WTC11 (cell line): ENCODE measurements at regions not wholly inside any gene's neighbourhood (a gene's known extent, or its start where the extent isn't known, plus 50 kb on each side); places are given as distances from the start of the nearest gene placed in this dataset.

Experiments
- ATAC-seq: fragments of 200-7000 bp; cut with Tn5 transposase; 2 replicates; pipeline ENCODE4 v1.10.0; 2021; ENCODE audit warnings: mild to moderate bottlenecking, moderate library complexity
- CTCF ChIA-PET: fragments of 300-600 bp; sonication (Branson Sonifier 250); formaldehyde crosslinking; loops from one replicate; lab custom pipeline; 2021; ENCODE audit warnings: antibody characterized with exemption; lab: Charles Lee
- POLR2A ChIA-PET: fragments of 350-600 bp; sonication (Branson Sonifier 250); formaldehyde crosslinking; loops from one replicate; lab custom pipeline; 2021; ENCODE audit warnings: antibody characterized with exemption; lab: Charles Lee
- DNase-seq: peaks from one replicate; pipeline ENCODE4 v3.0.0; 2021; ENCODE audit warnings: low spot score
- H3K27ac Mint-ChIP-seq: 2 replicates; pipeline ENCODE4 v1.8.0; 2021; ENCODE audit warnings: mixed read lengths
- H3K27me3 Mint-ChIP-seq: 2 replicates; pipeline ENCODE4 v1.8.0; 2021; ENCODE audit warnings: low read depth, mild to moderate bottlenecking, moderate library complexity, mixed read lengths
- H3K36me3 Mint-ChIP-seq: 2 replicates; pipeline ENCODE4 v1.8.0; 2021; ENCODE audit warnings: mixed read lengths
- H3K4me1 Mint-ChIP-seq: 2 replicates; pipeline ENCODE4 v1.8.0; 2022; ENCODE audit warnings: mixed read lengths
- H3K4me3 Mint-ChIP-seq: 2 replicates; pipeline ENCODE4 v1.8.0; 2021; ENCODE audit warnings: mild to moderate bottlenecking, moderate library complexity, mixed read lengths
- H3K9me3 Mint-ChIP-seq: 2 replicates; pipeline ENCODE4 v1.8.0; 2021; ENCODE audit warnings: mixed read lengths
- FOXK1 ChIP-seq: sonication (generic); formaldehyde crosslinking; IDR thresholded peaks from 2 replicates; pipeline ENCODE4 v1.8.0; 2022; ENCODE audit warnings: mild to moderate bottlenecking, moderate library complexity, missing genetic modification reagents
- GABPB1 ChIP-seq: sonication (generic); formaldehyde crosslinking; IDR thresholded peaks from 2 replicates; pipeline ENCODE4 v1.8.1; 2023; ENCODE audit warnings: mild to moderate bottlenecking, missing genetic modification reagents
- NFATC4 ChIP-seq: fragments of 250-450 bp; sonication (Bioruptor Pico); IDR thresholded peaks from 2 replicates; pipeline ENCODE4 v1.9.0; 2021; ENCODE audit warnings: mild to moderate bottlenecking
- NR1H2 ChIP-seq: sonication (generic); formaldehyde crosslinking; IDR thresholded peaks from 2 replicates; pipeline ENCODE4 v1.9.0; 2021; ENCODE audit warnings: mild to moderate bottlenecking, moderate library complexity, missing genetic modification reagents
- RORB ChIP-seq: fragments of 250-450 bp; sonication (Bioruptor Pico); IDR thresholded peaks from 2 replicates; pipeline ENCODE4 v1.9.0; 2021; ENCODE audit warnings: mild to moderate bottlenecking
- SOX15 ChIP-seq: fragments of 250-450 bp; sonication (Bioruptor Pico); IDR thresholded peaks from 2 replicates; pipeline ENCODE4 v1.9.0; 2021; ENCODE audit warnings: mild to moderate bottlenecking
- TCF7 ChIP-seq: sonication (generic); formaldehyde crosslinking; IDR thresholded peaks from 2 replicates; pipeline ENCODE4 v1.8.0; 2022; ENCODE audit warnings: mild to moderate bottlenecking, low read depth, missing genetic modification reagents, moderate library complexity
- TF ChIP-seq, protein P1 (sequence below): fragments of 250-450 bp; sonication (Bioruptor Pico); conservative IDR thresholded peaks from 2 replicates; pipeline ENCODE4 v1.9.0; 2021; ENCODE audit warnings: mild to moderate bottlenecking
- TF ChIP-seq, protein P2 (sequence below): sonication (generic); formaldehyde crosslinking; IDR thresholded peaks from 2 replicates; pipeline ENCODE4 v1.8.0; 2022; ENCODE audit warnings: mild to moderate bottlenecking, missing genetic modification reagents
- TF ChIP-seq, protein P3 (sequence below): sonication (generic); formaldehyde crosslinking; IDR thresholded peaks from 2 replicates; pipeline ENCODE4 v1.8.1; 2023; ENCODE audit warnings: mild to moderate bottlenecking, moderate library complexity, missing genetic modification reagents
- TF ChIP-seq, protein P4 (sequence below): sonication (generic); formaldehyde crosslinking; IDR thresholded peaks from 2 replicates; pipeline ENCODE4 v1.8.0; 2022; ENCODE audit warnings: mild to moderate bottlenecking, missing genetic modification reagents
- TF ChIP-seq, protein P5 (sequence below): sonication (generic); formaldehyde crosslinking; IDR thresholded peaks from 2 replicates; pipeline ENCODE4 v1.8.0; 2023; ENCODE audit warnings: mild to moderate bottlenecking, missing genetic modification reagents
- TF ChIP-seq, protein P6 (sequence below): fragments of 250-450 bp; sonication (Bioruptor Pico); IDR thresholded peaks from 2 replicates; pipeline ENCODE4 v1.9.0; 2021; ENCODE audit warnings: mild to moderate bottlenecking
- TF ChIP-seq, protein P7 (sequence below): sonication (generic); formaldehyde crosslinking; IDR thresholded peaks from 2 replicates; pipeline ENCODE4 v1.8.0; 2023; ENCODE audit warnings: missing genetic modification reagents, mild to moderate bottlenecking, borderline replicate concordance
- TF ChIP-seq, protein P8 (sequence below): fragments of 250-450 bp; sonication (Bioruptor Pico); IDR thresholded peaks from 2 replicates; pipeline ENCODE4 v2.1.2; 2022; ENCODE audit warnings: mild to moderate bottlenecking, moderate library complexity

DNA sequence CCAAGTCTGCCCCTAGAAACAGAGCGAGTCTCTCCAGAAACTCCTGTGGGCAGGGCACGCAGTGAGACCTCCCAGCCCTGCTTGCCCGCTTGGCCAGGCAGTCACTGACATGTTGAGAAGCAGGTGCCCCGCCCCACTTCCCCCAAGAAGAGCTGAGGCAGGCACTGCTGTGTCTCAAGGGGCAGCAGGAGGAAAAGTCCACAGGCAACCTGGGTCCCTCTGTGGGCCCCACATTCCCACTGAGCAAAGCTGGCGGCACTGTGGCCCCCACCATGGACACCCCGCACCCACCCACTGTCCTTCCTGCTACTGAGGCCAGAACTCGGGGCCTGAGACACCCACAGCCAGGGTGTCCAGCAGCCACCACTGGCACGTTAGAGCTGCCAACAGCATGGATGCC lies 137.3 kb upstream of the NKX1-1 start (continued):
- TF ChIP-seq NR1H2 (no peak), TCF7 (CRISPR knock-in tag) (no peak)

DNA sequence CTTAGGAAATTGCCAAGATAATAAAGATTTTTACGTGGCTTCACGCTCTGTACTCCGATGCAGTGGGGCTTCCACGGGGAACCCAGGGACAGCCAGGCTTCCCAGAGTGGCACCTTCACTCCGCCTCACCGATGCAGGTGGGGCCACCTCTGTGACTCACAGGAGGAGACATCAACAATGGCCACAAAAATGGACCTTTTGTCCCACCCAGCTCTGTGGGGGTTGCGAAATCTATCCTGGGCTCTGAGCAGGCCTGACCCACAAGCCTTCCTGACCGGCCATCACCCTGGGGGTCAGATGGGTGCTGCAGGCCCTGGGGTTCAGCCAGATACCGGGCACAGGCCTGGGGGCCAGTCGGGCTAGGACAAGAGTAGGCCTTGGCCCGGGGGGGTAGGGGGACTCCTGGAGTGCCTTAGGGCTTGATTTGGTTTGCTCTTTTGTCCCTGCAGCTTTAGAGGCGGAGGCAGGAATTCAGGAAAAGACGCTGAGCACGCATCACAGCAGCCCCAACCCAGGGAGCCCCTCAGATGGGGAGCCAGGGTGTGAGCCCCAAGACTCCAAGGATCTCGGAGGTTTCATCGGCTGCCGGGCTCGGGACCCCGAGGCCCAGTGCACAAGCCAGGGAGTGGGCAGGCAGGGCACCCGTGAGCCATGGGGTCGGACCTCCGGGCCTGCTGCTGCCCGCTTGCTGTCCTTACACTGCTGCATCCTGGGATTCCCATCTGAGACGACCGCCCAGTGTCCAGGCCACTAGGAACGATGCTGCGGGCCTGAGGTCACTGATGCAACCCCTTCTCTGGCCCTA lies 136.5 kb upstream of the NKX1-1 start:
- H3K4me1 Mint-ChIP-seq: no peaks in the 10 kb centered on the region
- H3K36me3 Mint-ChIP-seq: no peaks in the 10 kb centered on the region
- ChIA-PET POLR2A (interaction anchor here (0.5 kb wide), 1 partner anchor 295 kb away, joined by 4 read pairs; no protein-coding TSS in a partner anchor), CTCF (no interaction called here)
- no peak overlapping the region for H3K4me3 Mint-ChIP-seq
- no peaks in the 10 kb centered on the region for H3K9me3 Mint-ChIP-seq
- no peaks in the 10 kb centered on the region; the same call in 1 of the 2 replicates for H3K27me3 Mint-ChIP-seq
- ATAC-seq (no peak), DNase-seq (no peak)
- no peak overlapping the region for H3K27ac Mint-ChIP-seq
- TF ChIP-seq, protein P1, sequence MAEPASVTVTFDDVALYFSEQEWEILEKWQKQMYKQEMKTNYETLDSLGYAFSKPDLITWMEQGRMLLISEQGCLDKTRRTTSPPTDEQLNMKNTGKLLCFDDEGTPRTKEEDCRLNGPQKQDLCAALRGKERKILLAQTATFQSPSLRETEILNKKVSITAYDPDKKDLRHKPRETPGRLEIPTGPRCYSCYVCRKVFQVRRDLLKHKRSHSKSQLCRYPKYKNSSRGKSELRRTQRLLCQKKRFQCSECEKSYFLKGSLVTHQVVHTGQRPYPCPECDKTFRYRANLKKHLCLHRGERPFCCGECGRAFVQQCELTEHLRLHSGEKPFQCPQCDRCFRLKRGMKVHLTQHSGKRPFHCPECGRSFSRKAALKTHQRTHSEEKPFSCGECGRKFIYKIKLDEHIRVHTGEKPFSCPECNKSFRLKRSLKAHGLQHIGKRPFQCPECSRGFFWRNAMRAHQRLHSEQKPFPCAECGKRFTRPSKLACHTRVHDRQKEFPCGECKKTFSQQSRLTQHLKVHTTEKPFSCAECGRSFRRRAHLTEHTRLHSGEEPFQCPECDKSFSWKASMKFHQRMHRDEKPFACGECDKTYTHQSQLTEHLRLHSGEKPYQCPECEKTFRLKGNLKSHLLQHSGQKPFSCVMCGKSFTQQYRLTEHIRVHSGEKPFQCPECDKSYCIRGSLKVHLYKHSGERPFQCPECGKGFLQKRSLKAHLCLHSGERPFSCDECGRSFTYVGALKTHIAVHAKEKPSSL: no peak
- TF ChIP-seq RORB: no peak
- TF ChIP-seq SOX15 (CRISPR knock-in tag): no peak
- TF ChIP-seq NFATC4 (CRISPR knock-in tag): no peak
- TF ChIP-seq, protein P2, sequence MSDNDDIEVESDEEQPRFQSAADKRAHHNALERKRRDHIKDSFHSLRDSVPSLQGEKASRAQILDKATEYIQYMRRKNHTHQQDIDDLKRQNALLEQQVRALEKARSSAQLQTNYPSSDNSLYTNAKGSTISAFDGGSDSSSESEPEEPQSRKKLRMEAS: no peak
- TF ChIP-seq, protein P3, sequence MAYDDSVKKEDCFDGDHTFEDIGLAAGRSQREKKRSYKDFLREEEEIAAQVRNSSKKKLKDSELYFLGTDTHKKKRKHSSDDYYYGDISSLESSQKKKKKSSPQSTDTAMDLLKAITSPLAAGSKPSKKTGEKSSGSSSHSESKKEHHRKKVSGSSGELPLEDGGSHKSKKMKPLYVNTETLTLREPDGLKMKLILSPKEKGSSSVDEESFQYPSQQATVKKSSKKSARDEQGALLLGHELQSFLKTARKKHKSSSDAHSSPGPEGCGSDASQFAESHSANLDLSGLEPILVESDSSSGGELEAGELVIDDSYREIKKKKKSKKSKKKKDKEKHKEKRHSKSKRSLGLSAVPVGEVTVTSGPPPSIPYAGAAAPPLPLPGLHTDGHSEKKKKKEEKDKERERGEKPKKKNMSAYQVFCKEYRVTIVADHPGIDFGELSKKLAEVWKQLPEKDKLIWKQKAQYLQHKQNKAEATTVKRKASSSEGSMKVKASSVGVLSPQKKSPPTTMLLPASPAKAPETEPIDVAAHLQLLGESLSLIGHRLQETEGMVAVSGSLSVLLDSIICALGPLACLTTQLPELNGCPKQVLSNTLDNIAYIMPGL (CRISPR knock-in tag): no peak
- TF ChIP-seq, protein P4, sequence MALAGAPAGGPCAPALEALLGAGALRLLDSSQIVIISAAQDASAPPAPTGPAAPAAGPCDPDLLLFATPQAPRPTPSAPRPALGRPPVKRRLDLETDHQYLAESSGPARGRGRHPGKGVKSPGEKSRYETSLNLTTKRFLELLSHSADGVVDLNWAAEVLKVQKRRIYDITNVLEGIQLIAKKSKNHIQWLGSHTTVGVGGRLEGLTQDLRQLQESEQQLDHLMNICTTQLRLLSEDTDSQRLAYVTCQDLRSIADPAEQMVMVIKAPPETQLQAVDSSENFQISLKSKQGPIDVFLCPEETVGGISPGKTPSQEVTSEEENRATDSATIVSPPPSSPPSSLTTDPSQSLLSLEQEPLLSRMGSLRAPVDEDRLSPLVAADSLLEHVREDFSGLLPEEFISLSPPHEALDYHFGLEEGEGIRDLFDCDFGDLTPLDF (CRISPR knock-in tag): no peak
- no peak for TF ChIP-seq GABPB1 (CRISPR knock-in tag)
- TF ChIP-seq, protein P5, sequence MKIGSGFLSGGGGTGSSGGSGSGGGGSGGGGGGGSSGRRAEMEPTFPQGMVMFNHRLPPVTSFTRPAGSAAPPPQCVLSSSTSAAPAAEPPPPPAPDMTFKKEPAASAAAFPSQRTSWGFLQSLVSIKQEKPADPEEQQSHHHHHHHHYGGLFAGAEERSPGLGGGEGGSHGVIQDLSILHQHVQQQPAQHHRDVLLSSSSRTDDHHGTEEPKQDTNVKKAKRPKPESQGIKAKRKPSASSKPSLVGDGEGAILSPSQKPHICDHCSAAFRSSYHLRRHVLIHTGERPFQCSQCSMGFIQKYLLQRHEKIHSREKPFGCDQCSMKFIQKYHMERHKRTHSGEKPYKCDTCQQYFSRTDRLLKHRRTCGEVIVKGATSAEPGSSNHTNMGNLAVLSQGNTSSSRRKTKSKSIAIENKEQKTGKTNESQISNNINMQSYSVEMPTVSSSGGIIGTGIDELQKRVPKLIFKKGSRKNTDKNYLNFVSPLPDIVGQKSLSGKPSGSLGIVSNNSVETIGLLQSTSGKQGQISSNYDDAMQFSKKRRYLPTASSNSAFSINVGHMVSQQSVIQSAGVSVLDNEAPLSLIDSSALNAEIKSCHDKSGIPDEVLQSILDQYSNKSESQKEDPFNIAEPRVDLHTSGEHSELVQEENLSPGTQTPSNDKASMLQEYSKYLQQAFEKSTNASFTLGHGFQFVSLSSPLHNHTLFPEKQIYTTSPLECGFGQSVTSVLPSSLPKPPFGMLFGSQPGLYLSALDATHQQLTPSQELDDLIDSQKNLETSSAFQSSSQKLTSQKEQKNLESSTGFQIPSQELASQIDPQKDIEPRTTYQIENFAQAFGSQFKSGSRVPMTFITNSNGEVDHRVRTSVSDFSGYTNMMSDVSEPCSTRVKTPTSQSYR (CRISPR knock-in tag): no peak

DNA sequence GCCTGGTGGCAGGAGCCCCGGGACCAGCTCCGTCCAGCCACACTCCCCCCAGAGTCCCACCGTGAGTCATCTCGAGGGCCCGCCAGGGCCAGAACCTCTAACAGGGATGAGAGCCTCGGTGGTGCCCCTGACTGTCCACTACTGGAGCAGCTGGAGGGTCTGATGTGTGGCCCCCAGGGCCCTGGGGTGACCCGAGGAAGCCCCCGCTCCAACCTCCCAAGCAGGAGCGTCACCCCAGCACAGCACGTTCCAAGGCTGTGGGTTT lies 135.9 kb upstream of the NKX1-1 start:
- ATAC-seq (no peak), DNase-seq (no peak)
- Mint-ChIP-seq H3K36me3 (no peaks in the 10 kb centered on the region), H3K27ac (no peak overlapping the region), H3K4me1 (no peaks in the 10 kb centered on the region), H3K27me3 (no peaks in the 10 kb centered on the region), H3K4me3 (no peak overlapping the region), H3K9me3 (no peaks in the 10 kb centered on the region)
- CTCF ChIA-PET: no interaction called here
- POLR2A ChIA-PET: interaction anchor here (0.5 kb wide), 1 partner anchor 296 kb away, joined by 4 read pairs; no protein-coding TSS in a partner anchor
- TF ChIP-seq, protein P6, sequence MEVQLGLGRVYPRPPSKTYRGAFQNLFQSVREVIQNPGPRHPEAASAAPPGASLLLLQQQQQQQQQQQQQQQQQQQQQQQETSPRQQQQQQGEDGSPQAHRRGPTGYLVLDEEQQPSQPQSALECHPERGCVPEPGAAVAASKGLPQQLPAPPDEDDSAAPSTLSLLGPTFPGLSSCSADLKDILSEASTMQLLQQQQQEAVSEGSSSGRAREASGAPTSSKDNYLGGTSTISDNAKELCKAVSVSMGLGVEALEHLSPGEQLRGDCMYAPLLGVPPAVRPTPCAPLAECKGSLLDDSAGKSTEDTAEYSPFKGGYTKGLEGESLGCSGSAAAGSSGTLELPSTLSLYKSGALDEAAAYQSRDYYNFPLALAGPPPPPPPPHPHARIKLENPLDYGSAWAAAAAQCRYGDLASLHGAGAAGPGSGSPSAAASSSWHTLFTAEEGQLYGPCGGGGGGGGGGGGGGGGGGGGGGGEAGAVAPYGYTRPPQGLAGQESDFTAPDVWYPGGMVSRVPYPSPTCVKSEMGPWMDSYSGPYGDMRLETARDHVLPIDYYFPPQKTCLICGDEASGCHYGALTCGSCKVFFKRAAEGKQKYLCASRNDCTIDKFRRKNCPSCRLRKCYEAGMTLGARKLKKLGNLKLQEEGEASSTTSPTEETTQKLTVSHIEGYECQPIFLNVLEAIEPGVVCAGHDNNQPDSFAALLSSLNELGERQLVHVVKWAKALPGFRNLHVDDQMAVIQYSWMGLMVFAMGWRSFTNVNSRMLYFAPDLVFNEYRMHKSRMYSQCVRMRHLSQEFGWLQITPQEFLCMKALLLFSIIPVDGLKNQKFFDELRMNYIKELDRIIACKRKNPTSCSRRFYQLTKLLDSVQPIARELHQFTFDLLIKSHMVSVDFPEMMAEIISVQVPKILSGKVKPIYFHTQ (CRISPR knock-in tag): no peak
- TF ChIP-seq, protein P7, sequence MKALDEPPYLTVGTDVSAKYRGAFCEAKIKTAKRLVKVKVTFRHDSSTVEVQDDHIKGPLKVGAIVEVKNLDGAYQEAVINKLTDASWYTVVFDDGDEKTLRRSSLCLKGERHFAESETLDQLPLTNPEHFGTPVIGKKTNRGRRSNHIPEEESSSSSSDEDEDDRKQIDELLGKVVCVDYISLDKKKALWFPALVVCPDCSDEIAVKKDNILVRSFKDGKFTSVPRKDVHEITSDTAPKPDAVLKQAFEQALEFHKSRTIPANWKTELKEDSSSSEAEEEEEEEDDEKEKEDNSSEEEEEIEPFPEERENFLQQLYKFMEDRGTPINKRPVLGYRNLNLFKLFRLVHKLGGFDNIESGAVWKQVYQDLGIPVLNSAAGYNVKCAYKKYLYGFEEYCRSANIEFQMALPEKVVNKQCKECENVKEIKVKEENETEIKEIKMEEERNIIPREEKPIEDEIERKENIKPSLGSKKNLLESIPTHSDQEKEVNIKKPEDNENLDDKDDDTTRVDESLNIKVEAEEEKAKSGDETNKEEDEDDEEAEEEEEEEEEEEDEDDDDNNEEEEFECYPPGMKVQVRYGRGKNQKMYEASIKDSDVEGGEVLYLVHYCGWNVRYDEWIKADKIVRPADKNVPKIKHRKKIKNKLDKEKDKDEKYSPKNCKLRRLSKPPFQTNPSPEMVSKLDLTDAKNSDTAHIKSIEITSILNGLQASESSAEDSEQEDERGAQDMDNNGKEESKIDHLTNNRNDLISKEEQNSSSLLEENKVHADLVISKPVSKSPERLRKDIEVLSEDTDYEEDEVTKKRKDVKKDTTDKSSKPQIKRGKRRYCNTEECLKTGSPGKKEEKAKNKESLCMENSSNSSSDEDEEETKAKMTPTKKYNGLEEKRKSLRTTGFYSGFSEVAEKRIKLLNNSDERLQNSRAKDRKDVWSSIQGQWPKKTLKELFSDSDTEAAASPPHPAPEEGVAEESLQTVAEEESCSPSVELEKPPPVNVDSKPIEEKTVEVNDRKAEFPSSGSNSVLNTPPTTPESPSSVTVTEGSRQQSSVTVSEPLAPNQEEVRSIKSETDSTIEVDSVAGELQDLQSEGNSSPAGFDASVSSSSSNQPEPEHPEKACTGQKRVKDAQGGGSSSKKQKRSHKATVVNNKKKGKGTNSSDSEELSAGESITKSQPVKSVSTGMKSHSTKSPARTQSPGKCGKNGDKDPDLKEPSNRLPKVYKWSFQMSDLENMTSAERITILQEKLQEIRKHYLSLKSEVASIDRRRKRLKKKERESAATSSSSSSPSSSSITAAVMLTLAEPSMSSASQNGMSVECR (CRISPR knock-in tag): no peak
- TF ChIP-seq, protein P8, sequence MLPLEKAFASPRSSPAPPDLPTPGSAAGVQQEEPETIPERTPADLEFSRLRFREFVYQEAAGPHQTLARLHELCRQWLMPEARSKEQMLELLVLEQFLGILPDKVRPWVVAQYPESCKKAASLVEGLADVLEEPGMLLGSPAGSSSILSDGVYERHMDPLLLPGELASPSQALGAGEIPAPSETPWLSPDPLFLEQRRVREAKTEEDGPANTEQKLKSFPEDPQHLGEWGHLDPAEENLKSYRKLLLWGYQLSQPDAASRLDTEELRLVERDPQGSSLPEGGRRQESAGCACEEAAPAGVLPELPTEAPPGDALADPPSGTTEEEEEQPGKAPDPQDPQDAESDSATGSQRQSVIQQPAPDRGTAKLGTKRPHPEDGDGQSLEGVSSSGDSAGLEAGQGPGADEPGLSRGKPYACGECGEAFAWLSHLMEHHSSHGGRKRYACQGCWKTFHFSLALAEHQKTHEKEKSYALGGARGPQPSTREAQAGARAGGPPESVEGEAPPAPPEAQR (CRISPR knock-in tag): no peak
- no peak for TF ChIP-seq FOXK1 (CRISPR knock-in tag)
